Endodermal cell (in vitro differentiated cells): ENCODE measurements at regions not wholly inside any gene's neighbourhood (a gene's known extent, or its start where the extent isn't known, plus 50 kb on each side); places are given as distances from the start of the nearest gene placed in this dataset.

Source experiments
- DNase-seq: peaks from one replicate; pipeline ENCODE4 v3.0.0-alpha.2; 2017
- H3K27ac ChIP-seq: 2 replicates; pipeline ENCODE4 v1.5.1; 2013; ENCODE audit warnings: mild to moderate bottlenecking, low read depth, low read length, moderate library complexity
- H3K27me3 ChIP-seq: 2 replicates; pipeline ENCODE4 v1.6.1; 2013; ENCODE audit warnings: mild to moderate bottlenecking, low read length, moderate library complexity; ENCODE audit not compliant: insufficient read depth, control insufficient read depth, poor library complexity, severe bottlenecking
- H3K36me3 ChIP-seq: 2 replicates; pipeline ENCODE4 v1.7.0; 2013; ENCODE audit warnings: mild to moderate bottlenecking, low read length, moderate library complexity; ENCODE audit not compliant: control insufficient read depth, insufficient read depth
- H3K4me1 ChIP-seq: one replicate; pipeline ENCODE4 v1.7.0; 2013; ENCODE audit warnings: low read length; ENCODE audit not compliant: control insufficient read depth, insufficient read depth
- H3K4me3 ChIP-seq: 2 replicates; pipeline ENCODE4 v1.5.1; 2013; ENCODE audit warnings: mild to moderate bottlenecking, low read length, moderate library complexity
- H3K9ac ChIP-seq: 2 replicates; pipeline ENCODE4 v1.6.1; 2013; ENCODE audit warnings: mild to moderate bottlenecking, low read length, moderate library complexity; ENCODE audit not compliant: poor library complexity, severe bottlenecking; ENCODE audit errors: extremely low read depth
- H3K9me3 ChIP-seq: 2 replicates; pipeline ENCODE4 v1.6.1; 2013; ENCODE audit warnings: mild to moderate bottlenecking, low read length, moderate library complexity; ENCODE audit not compliant: control insufficient read depth
- H3K27ac Mint-ChIP-seq: 2 replicates; pipeline ENCODE4 v1.8.0; 2020; ENCODE audit warnings: mixed read lengths
- H3K27me3 Mint-ChIP-seq: 2 replicates; pipeline ENCODE4 v1.8.0; 2021; ENCODE audit warnings: mild to moderate bottlenecking, mixed read lengths; ENCODE audit not compliant: insufficient read depth
- H3K36me3 Mint-ChIP-seq: 2 replicates; pipeline ENCODE4 v1.8.0; 2020; ENCODE audit warnings: low read depth, mixed read lengths
- H3K4me1 Mint-ChIP-seq: 2 replicates; pipeline ENCODE4 v1.8.0; 2020; ENCODE audit warnings: mixed read lengths
- H3K4me3 Mint-ChIP-seq: 2 replicates; pipeline ENCODE4 v1.8.0; 2020; ENCODE audit warnings: mild to moderate bottlenecking, moderate library complexity, mixed read lengths
- H3K9me3 Mint-ChIP-seq: 2 replicates; pipeline ENCODE4 v1.8.0; 2020; ENCODE audit warnings: mild to moderate bottlenecking, mixed read lengths
- CTCF ChIP-seq: fragments of 200-600 bp; sonication (generic); conservative IDR thresholded peaks from 2 replicates; pipeline ENCODE4 v1.5.0; 2021; ENCODE audit warnings: antibody characterized with exemption, mild to moderate bottlenecking
- WGBS, 2 experiments: methylation state at CpG; one replicate each; pipeline versions ENCODE4 v1.1.5 to v1.1.7; 2013; ENCODE audit warnings: missing lambda C conversion rate in 2 of 2, mixed read lengths in 1 of 2; ENCODE audit not compliant: insufficient coverage in 1 of 2, insufficient read length in 1 of 2; 5-methylcytosine and 5-hydroxymethylcytosine counted together

- Mint-ChIP-seq H3K4me1 (peaks cover 8% of the 10 kb centered on the region), H3K27ac (no peak overlapping the region), H3K9me3 (no peaks in the 10 kb centered on the region), H3K36me3 (no peaks in the 10 kb centered on the region), H3K27me3 (no peaks in the 10 kb centered on the region), H3K4me3 (no peak overlapping the region)
- Histone ChIP-seq H3K4me3 (no peak overlapping the region), H3K36me3 (no peaks in the 10 kb centered on the region), H3K27me3 (no peaks in the 10 kb centered on the region), H3K27ac (no peak overlapping the region), H3K4me1 (no peaks in the 10 kb centered on the region), H3K9ac (no peak overlapping the region), H3K9me3 (no peaks in the 10 kb centered on the region)
- WGBS, 2 experiments, result 92 to 100% methylated on average over 1 of the region's 2 CpGs
- no peak for TF ChIP-seq CTCF
- DNase-seq, result no peak
These were observed 196.6 kb upstream of the DCN start for GRCh38 chr12:91379051-91379775.

GRCh38 chr12:91377436-91377835 is 194.8 kb upstream of the DCN start:
- TF ChIP-seq CTCF, result no peak
- H3K4me1 ChIP-seq, result no peaks in the 10 kb centered on the region
- H3K27ac ChIP-seq, result no peak overlapping the region
- no peaks in the 10 kb centered on the region for H3K27me3 ChIP-seq
- no peaks in the 10 kb centered on the region for H3K36me3 ChIP-seq
- H3K4me3 ChIP-seq, result no peak overlapping the region
- no peak overlapping the region for H3K27ac Mint-ChIP-seq
- 82 to 88% methylated on average over 1 to 3 of the region's 3 CpGs for WGBS, 2 experiments
- H3K4me3 Mint-ChIP-seq, result no peak overlapping the region
- no peaks in the 10 kb centered on the region for H3K9me3 Mint-ChIP-seq
- H3K36me3 Mint-ChIP-seq, result no peaks in the 10 kb centered on the region
- DNase-seq, result no peak
- H3K27me3 Mint-ChIP-seq, result no peaks in the 10 kb centered on the region
- no peaks in the 10 kb centered on the region for H3K9me3 ChIP-seq
- H3K9ac ChIP-seq, result no peak overlapping the region
- peaks cover 8% of the 10 kb centered on the region for H3K4me1 Mint-ChIP-seq

- Mint-ChIP-seq H3K27me3 (peaks cover 3% of the 10 kb centered on the region), H3K4me1 (peaks cover 19% of the 10 kb centered on the region), H3K36me3 (no peaks in the 10 kb centered on the region), H3K27ac (no peak overlapping the region), H3K9me3 (peaks cover 2% of the 10 kb centered on the region), H3K4me3 (no peak overlapping the region)
- H3K4me1 ChIP-seq, result no peaks in the 10 kb centered on the region
- DNase-seq, result no peak
- TF ChIP-seq CTCF, result no peak
- H3K9ac ChIP-seq, result no peak overlapping the region
- no peak overlapping the region for H3K27ac ChIP-seq
- H3K27me3 ChIP-seq, result no peaks in the 10 kb centered on the region
- 90% methylated on average over 2 of the region's 2 CpGs; no CpG with 5 or more reads in 1 of the 2 experiments for whole genome bisulfite sequencing, 2 experiments
- no peaks in the 10 kb centered on the region for H3K9me3 ChIP-seq
- no peak overlapping the region for H3K4me3 ChIP-seq
- H3K36me3 ChIP-seq, result no peaks in the 10 kb centered on the region
These were observed 190.5 kb upstream of the DCN start for GRCh38 chr12:91373086-91373485.
